Activated T-cell treated with anti-CD3 and anti-CD28 coated beads, Interleukin-2, amount 50 U/mL, for 1 hour (primary cell): ENCODE measurements at regions not wholly inside any gene's neighbourhood (a gene's known extent, or its start where the extent isn't known, plus 50 kb on each side); places are given as distances from the start of the nearest gene placed in this dataset.

Source experiments
- DNase-seq: peaks from one replicate; pipeline ENCODE4 v3.0.0-alpha.2; 2020

DNA sequence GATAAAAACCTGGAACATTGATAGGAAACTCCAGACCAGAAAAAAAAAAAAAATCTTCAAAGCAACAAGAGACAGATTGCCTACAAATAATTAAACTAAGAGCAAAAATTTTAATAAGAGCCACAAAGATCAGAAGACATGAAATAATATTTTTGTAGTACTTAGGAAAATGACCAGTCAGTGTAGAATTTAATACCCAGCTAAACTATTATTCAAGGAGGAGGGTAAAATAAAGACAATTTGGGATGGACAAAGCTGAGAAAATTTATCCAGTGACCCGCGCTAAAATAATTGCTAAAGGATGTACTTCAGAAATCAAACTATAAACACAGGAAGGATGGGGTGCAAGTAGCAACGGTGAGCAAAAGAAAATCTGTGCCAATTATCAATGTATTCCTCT lies 133.2 kb downstream of the AQP9 start:
- no peak for DNase-seq

GRCh38 chr15:58273104-58273503 lies 134.9 kb downstream of the AQP9 start:
- no peak for DNase-seq

DNA sequence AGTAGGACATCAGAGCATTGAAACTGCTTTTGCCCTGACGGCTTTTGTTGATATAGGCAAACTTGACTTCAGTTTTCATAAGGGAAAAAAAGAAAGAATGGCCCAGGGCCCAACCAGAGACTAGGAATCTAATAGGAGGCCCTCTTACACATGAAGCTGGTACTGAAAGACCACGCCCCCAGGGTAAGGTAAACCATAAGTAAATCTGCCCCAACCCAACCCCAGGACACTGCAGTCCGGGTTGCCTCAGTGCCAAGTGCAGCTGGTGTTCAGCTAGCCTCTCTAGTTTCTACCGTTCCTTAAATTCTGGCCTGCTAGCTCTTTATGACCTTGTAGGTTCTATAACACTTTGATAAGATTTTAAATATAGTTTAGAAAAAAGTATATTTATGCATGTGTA lies 136.7 kb downstream of the AQP9 start:
- no peak for DNase-seq

GRCh38 chr15:58275785-58276184 lies 137.6 kb downstream of the AQP9 start:
- DNase-seq: no peak

DNA sequence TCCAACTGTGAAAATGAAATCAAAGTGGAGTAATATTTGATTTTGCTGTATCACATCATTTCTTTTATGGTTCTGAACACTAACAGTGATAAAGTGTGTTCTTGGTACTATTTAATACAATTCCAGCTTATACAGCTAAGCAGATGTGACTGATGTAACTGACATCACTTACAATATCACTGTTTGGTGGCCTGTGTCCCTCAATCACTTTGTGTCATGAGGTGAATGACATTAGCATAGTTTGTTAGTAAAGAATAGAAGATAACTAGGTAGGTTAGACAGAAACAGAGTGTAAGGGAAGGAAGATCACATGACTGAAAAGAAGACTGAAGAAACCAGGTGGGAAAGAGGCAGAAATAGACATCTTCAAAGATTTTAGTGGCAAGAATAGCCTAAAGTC lies 138.7 kb downstream of the AQP9 start:
- DNase-seq: no peak

DNA sequence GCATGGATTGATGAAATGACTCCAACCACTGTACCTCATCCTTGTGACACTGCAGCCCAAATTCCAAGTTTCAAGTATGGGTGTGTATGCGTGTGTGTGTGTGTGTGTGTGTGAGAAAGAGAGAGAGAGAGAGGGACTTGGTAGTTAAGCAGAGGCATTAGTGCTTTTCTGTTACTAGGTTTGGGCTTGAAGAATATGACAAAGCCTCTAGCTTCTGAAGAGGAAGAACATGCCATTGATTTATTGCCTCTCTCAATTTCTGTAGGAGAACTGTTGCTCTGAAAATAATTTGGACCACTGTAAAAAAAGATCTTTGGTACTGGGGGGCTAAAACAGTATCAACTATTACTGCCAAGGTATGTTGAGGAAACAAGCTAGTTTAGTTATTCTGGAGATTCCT lies 139.2 kb downstream of the AQP9 start:
- DNase-seq: no peak

DNA sequence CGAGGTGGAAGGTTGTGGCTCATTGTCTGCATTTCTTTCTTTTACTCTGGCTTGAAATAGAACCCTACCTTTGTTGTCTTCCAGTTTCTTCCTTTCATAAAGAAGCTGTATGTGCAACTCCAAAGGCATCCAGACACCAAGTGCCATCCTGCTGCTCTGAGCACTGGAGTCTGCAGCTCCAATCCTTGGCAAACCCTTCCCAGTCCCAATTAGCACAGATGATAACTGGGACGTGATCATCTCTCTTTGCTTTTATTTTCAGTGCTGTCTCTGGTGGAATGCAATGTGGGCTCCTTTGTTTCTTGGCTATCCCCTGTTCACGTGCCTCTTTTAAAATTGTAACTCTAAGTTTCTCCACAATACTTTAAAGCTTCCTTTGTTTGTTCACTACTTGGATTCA lies 140.9 kb downstream of the AQP9 start:
- DNase-seq: no peak

- no peak for DNase-seq
Observed at GRCh38 chr15:58279654-58280053, 141.5 kb downstream of the AQP9 start.

- no peak for DNase-seq
Observed at GRCh38 chr15:58282060-58282708, 144.0 kb downstream of the AQP9 start.

DNA sequence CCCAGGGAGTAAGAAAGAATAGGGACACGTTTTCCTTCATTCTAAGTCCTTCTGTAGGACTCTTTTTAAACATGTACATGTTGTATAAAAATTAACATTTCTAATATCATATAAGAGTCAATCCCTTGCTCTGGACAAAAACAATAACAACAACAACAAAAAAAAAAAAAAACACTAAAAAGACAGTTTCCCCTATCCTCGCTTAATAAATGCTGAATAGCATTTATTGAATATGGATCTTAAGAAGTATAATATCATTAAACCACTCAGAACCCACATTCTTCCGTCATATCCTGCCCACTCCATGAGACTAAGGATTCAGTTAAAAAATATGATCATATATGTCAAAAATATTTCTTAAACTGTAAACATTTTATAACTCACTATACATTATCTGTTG lies 145.1 kb downstream of the AQP9 start:
- no peak for DNase-seq

DNA sequence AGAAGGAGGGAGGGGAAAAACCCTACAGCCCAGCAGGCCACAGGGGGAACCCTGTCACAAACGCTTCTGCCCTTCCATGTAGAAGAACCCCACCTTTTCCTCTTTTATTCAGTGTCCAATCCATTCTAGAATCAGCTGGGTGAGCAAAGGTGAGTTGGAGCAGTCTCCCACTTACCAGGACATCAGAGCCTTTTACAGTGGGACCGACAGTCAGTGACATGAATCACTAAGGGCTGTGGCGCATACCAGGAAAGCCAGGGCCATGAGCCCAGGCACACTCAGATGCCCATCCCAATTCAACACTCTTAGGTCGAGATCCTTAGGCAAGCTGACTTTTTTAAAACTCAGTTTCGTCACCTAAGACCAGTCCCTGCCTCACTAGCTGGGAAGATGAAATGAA lies 146.1 kb downstream of the AQP9 start:
- no peak for DNase-seq

DNA sequence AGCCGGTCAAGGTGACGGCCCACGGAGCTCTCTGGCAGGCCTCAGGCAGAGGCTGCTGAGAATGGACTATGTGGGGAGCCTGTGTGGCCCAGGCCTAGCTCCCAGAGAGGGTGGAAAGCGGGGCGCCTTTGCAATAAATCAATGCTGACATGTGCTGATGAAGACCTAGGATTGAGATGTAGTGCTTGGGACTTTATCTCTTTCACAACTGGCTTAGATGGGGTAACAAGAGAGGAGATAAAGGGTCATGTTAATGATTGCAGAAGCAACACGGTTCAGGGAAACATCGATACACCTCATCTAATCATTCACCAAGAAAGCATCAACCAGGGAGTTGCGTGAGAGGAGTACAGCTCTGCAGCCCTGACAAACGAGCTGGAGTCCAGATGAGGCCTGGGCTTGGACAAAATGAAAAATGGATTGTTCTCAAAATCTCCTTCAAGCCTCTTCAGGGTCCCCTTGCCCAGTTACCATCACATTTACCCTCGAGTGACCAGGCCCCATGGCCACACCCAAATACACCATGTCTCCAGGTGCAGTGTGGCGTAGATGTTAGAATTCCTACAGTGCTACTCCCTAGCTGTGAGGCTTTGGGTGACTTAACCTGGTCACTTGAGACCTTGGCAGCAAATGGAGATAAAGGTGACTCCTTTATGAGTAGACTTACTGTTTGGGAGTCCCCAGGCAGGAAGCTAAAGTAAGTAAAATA lies 146.4 kb upstream of the LIPC start:
- no peak for DNase-seq

GRCh38 chr15:58285921-58286278 lies 145.9 kb upstream of the LIPC start:
- no peak for DNase-seq

- no peak for DNase-seq
Observed at GRCh38 chr15:58286523-58286922, 145.3 kb upstream of the LIPC start.

GRCh38 chr15:58287891-58288290 lies 143.9 kb upstream of the LIPC start:
- no peak for DNase-seq

DNA sequence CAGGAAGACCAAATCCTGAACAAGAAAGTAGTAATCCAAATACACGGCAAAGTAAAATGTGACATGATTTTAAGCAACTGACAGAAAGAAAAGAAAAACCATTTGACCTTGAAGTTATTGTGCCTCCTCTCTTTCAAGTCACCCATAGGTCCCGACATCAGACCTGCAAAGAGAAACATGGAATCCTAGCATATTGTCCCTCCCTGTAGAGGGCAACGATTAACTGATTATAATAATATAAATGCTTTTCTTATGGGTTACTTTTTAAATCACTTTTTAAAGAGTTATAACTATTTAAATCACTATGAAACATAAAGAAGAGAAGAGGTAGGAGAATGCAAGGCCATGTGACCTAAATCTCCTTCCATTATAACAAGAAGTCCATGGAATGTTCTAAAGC lies 143.2 kb upstream of the LIPC start:
- no peak for DNase-seq

GRCh38 chr15:58291848-58292247 lies 139.9 kb upstream of the LIPC start:
- DNase-seq: no peak

DNA sequence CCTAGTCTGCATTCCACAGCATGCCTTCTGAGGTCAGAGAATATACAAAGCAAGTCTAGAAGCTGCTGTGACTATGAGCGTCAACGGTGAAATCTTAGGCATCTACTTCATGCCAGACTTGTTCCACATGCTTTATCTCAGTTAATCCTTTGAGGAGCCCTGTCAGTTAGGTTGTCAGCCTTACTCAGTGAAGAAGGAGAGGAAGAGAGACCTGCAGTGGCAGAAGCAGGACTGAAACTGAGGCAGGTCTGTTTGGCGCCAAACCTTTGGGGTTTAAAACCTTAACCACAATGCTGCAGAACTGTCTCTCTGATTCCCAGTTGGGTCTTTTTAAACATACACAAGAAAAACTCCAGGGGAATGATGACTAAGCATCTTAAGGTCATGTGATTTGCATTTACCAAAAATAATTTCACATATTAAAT lies 139.0 kb upstream of the LIPC start:
- DNase-seq: no peak

GRCh38 chr15:58293622-58294550 lies 137.9 kb upstream of the LIPC start:
- no peak for DNase-seq

DNA sequence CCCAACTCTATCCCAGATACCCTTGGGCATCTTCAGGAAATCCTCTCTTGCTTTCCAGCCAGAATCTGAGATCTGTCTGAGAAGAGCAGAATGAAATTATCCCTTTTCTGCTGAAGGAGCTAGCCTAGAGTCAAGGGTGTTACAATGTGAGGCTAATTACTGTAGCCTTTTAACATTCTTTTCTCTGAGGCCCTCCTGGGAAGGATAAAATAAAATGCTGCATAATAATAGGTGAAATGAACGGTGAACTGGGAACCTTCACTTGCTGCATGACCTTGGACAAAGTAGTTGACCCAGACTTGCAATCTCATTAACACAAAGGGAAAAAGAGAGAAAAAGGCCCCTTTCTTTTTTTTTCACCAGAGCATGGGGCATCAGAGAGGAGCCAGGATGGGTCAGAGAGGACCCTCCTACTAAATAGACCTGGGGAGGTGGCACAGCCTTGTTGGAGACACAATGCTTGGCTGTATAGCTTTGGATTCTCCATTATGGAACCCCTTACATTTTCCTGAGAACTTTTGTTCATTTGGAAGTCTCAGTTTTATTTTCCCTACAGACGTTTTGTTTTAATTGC lies 137.0 kb upstream of the LIPC start:
- no peak for DNase-seq

GRCh38 chr15:58295637-58296215 lies 136.1 kb upstream of the LIPC start:
- DNase-seq: no peak

- no peak for DNase-seq
Observed at GRCh38 chr15:58296276-58296675, 135.5 kb upstream of the LIPC start.

DNA sequence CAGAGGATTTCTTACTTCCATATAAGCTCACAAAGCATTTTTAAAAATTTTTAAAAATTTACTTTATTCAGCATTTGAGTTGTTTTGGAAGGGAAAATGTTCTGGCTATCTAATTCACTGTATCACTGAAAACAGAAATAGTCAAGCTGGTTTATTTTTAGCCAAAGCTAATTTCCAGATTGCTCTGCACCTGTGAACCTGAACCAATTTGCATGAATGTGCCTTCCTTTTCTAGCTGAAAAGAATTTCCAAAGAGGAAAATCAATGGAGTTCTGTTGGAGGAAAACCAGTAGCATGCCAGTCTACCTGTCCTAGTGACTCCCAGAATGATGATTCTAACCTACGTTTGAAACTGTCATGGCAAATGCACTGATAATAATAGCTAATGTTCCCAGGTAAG lies 134.2 kb upstream of the LIPC start:
- no peak for DNase-seq
